Nephron progenitor cell (in vitro differentiated cells): ENCODE measurements at regions not wholly inside any gene's neighbourhood (a gene's known extent, or its start where the extent isn't known, plus 50 kb on each side); places are given as distances from the start of the nearest gene placed in this dataset.
"Not testable (repeated sequence)": the region's sequence is repeated elsewhere in the genome, so short reads cannot be mapped to it uniquely, and the experiment has no call there.

Experiments used
- DNase-seq: peaks from one replicate; pipeline ENCODE4 v3.0.0; 2021
- H3K27ac Mint-ChIP-seq: 2 replicates; pipeline ENCODE4 v1.8.0; 2021; ENCODE audit warnings: mild to moderate bottlenecking, moderate library complexity, mixed read lengths
- H3K27me3 Mint-ChIP-seq: 2 replicates; pipeline ENCODE4 v1.8.0; 2021; ENCODE audit warnings: mild to moderate bottlenecking, low read depth, mixed read lengths; ENCODE audit not compliant: poor library complexity
- H3K36me3 Mint-ChIP-seq: 2 replicates; pipeline ENCODE4 v1.8.0; 2021; ENCODE audit warnings: low read depth, mixed read lengths
- H3K4me1 Mint-ChIP-seq: 2 replicates; pipeline ENCODE4 v1.8.0; 2021; ENCODE audit warnings: mixed read lengths
- H3K4me3 Mint-ChIP-seq: 2 replicates; pipeline ENCODE4 v1.8.0; 2021; ENCODE audit warnings: mild to moderate bottlenecking, moderate library complexity, mixed read lengths
- H3K9me3 Mint-ChIP-seq: 2 replicates; pipeline ENCODE4 v1.8.0; 2021; ENCODE audit warnings: mild to moderate bottlenecking, moderate library complexity, mixed read lengths
- TF ChIP-seq, protein P1 (sequence below): fragments of 200-600 bp; sonication (generic); IDR thresholded peaks from 2 replicates; pipeline ENCODE4 v1.5.0; 2021; ENCODE audit warnings: antibody characterized with exemption

- no peaks in the 10 kb centered on the region for H3K36me3 Mint-ChIP-seq
- no peak overlapping the region for H3K27ac Mint-ChIP-seq
- no peak for DNase-seq
- H3K27me3 Mint-ChIP-seq = no peaks in the 10 kb centered on the region
- H3K4me1 Mint-ChIP-seq = no peaks in the 10 kb centered on the region
- TF ChIP-seq, protein P1, sequence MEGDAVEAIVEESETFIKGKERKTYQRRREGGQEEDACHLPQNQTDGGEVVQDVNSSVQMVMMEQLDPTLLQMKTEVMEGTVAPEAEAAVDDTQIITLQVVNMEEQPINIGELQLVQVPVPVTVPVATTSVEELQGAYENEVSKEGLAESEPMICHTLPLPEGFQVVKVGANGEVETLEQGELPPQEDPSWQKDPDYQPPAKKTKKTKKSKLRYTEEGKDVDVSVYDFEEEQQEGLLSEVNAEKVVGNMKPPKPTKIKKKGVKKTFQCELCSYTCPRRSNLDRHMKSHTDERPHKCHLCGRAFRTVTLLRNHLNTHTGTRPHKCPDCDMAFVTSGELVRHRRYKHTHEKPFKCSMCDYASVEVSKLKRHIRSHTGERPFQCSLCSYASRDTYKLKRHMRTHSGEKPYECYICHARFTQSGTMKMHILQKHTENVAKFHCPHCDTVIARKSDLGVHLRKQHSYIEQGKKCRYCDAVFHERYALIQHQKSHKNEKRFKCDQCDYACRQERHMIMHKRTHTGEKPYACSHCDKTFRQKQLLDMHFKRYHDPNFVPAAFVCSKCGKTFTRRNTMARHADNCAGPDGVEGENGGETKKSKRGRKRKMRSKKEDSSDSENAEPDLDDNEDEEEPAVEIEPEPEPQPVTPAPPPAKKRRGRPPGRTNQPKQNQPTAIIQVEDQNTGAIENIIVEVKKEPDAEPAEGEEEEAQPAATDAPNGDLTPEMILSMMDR = no peak
- no peak overlapping the region for H3K4me3 Mint-ChIP-seq
- H3K9me3 Mint-ChIP-seq = no peaks in the 10 kb centered on the region
Measured at GRCh38 chr2:146386096-146386495, 1458.7 kb upstream of the ACVR2A start.

DNA sequence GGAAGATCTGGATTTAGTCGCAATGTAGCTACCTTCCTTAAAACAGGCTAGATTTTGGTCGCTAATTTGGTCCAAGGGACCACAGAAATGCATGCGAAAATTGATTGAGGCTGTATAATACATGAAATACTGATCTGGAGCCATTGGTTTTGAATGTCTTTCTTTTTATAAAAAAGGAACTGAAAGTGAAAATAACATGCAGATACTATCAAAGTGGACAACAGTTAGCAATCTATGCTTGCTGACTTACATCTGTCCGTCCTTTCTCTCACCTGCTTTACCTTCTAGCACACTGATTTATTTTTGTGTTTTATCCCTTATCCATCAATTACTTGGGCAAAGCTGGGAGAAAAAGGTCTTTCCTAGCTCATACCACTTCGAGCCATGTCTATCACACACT lies 1459.8 kb upstream of the ACVR2A start:
- TF ChIP-seq, protein P1 = no peak
- DNase-seq = no peak
- Mint-ChIP-seq H3K27ac (no peak overlapping the region), H3K4me1 (no peaks in the 10 kb centered on the region), H3K9me3 (no peaks in the 10 kb centered on the region), H3K27me3 (no peaks in the 10 kb centered on the region), H3K36me3 (no peaks in the 10 kb centered on the region), H3K4me3 (no peak overlapping the region)

GRCh38 chr2:146376511-146377064 lies 1468.2 kb upstream of the ACVR2A start:
- peaks cover 3% of the 10 kb centered on the region for H3K27me3 Mint-ChIP-seq
- TF ChIP-seq, protein P1 = no peak
- H3K36me3 Mint-ChIP-seq = no peaks in the 10 kb centered on the region
- no peak overlapping the region for H3K4me3 Mint-ChIP-seq
- DNase-seq = no peak
- peaks cover 7% of the 10 kb centered on the region for H3K9me3 Mint-ChIP-seq
- no peak overlapping the region for H3K27ac Mint-ChIP-seq
- no peaks in the 10 kb centered on the region for H3K4me1 Mint-ChIP-seq

- no peak overlapping the region for H3K27ac Mint-ChIP-seq
- no peak for DNase-seq
- peaks cover 8% of the 10 kb centered on the region for H3K9me3 Mint-ChIP-seq
- no peak overlapping the region for H3K4me3 Mint-ChIP-seq
- TF ChIP-seq, protein P1 = no peak
- H3K4me1 Mint-ChIP-seq = no peaks in the 10 kb centered on the region
- H3K27me3 Mint-ChIP-seq = peaks cover 3% of the 10 kb centered on the region
- no peaks in the 10 kb centered on the region for H3K36me3 Mint-ChIP-seq
Measured at GRCh38 chr2:146374505-146374904, 1470.3 kb upstream of the ACVR2A start.

GRCh38 chr2:146371364-146371763 lies 1473.5 kb upstream of the ACVR2A start:
- not testable (repeated sequence) for H3K36me3 Mint-ChIP-seq, DNase-seq, H3K9me3 Mint-ChIP-seq, H3K27ac Mint-ChIP-seq, H3K27me3 Mint-ChIP-seq, H3K4me1 Mint-ChIP-seq, H3K4me3 Mint-ChIP-seq

DNA sequence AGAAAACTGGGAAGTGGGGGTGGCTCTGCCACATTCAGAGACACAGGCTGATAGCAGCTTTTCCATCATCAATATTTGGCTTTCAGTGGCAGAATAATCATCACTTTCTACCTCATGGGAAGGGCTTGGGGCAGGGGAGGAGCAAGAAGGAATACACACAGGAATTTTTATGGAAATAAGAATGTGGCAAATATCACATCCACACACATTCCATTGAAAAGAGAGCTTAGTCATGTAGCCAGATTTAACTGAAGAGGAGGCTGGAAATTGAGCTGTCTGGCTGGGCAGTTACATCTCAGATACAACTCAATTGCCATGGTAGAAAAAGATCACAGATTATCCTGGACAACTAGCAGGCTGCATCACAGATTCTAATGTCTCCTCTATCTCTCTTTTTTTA lies 1474.0 kb upstream of the ACVR2A start:
- H3K4me1 Mint-ChIP-seq = no peaks in the 10 kb centered on the region
- peaks cover 8% of the 10 kb centered on the region for H3K9me3 Mint-ChIP-seq
- DNase-seq = no peak
- TF ChIP-seq, protein P1 = no peak
- no peaks in the 10 kb centered on the region for H3K36me3 Mint-ChIP-seq
- no peak overlapping the region for H3K4me3 Mint-ChIP-seq
- H3K27ac Mint-ChIP-seq = no peak overlapping the region
- H3K27me3 Mint-ChIP-seq = peaks cover 2% of the 10 kb centered on the region
